GM18519 (cell line): ENCODE measurements at regions not wholly inside any gene's neighbourhood (a gene's known extent, or its start where the extent isn't known, plus 50 kb on each side); places are given as distances from the start of the nearest gene placed in this dataset.

Experiments used
- ATAC-seq: cut with Tn5 transposase; IDR thresholded peaks from one replicate; pipeline ENCODE4 v1.9.1; 2021; ENCODE audit warnings: mild to moderate bottlenecking, moderate library complexity; ENCODE audit not compliant: unreplicated experiment, low FRiP score

- ATAC-seq, result no peak
Measured at GRCh38 chr2:59077981-59078531, 836.9 kb upstream of the FANCL start.

- no peak for ATAC-seq
Measured at GRCh38 chr2:59077026-59077725, 836.1 kb upstream of the FANCL start.

- ATAC-seq, result no peak
Measured at GRCh38 chr2:59076079-59076619, 835.0 kb upstream of the FANCL start.

- ATAC-seq, result no peak
Measured at GRCh38 chr2:59074071-59074470, 832.9 kb upstream of the FANCL start.

GRCh38 chr2:59073286-59073685, 832.2 kb upstream of the FANCL start:
- no peak for ATAC-seq

GRCh38 chr2:59068255-59068654, 827.1 kb upstream of the FANCL start:
- no peak for ATAC-seq

- no peak for ATAC-seq
Measured at GRCh38 chr2:59066787-59067399, 825.8 kb upstream of the FANCL start.

- ATAC-seq, result no peak
Measured at GRCh38 chr2:59047373-59047995, 806.4 kb upstream of the FANCL start.

GRCh38 chr2:59046401-59047372, 805.6 kb upstream of the FANCL start:
- ATAC-seq, result no peak

- no peak for ATAC-seq
Measured at GRCh38 chr2:59044736-59045135, 803.6 kb upstream of the FANCL start.

GRCh38 chr2:59041139-59041538, 800.0 kb upstream of the FANCL start:
- ATAC-seq, result no peak

GRCh38 chr2:59034837-59035236, 793.7 kb upstream of the FANCL start:
- ATAC-seq, result no peak

- no peak for ATAC-seq
Measured at GRCh38 chr2:59034106-59034505, 793.0 kb upstream of the FANCL start.

- no peak for ATAC-seq
Measured at GRCh38 chr2:59033661-59034060, 792.5 kb upstream of the FANCL start.

GRCh38 chr2:59032499-59032898, 791.4 kb upstream of the FANCL start:
- no peak for ATAC-seq

- ATAC-seq, result no peak
Measured at GRCh38 chr2:59029058-59029457, 787.9 kb upstream of the FANCL start.

- no peak for ATAC-seq
Measured at GRCh38 chr2:59027320-59027719, 786.2 kb upstream of the FANCL start.

GRCh38 chr2:59025157-59025757, 784.1 kb upstream of the FANCL start:
- ATAC-seq, result peak; percentile 73

- no peak for ATAC-seq
Measured at GRCh38 chr2:59021786-59022185, 780.7 kb upstream of the FANCL start.
